ENCODE measurements at regions not wholly inside any gene's neighbourhood (a gene's known extent, or its start where the extent isn't known, plus 50 kb on each side); places are given as distances from the start of the nearest gene placed in this dataset.
"Not testable (repeated sequence)": the region's sequence is repeated elsewhere in the genome, so short reads cannot be mapped to it uniquely, and the experiment has no call there.

- Histone ChIP-seq H3K4me1 (no peaks in the 10 kb centered on the region; the same call in 1 of the 2 replicates), H3K36me3 (no peaks in the 10 kb centered on the region), H3K9me3 (no peaks in the 10 kb centered on the region), H3K27me3 (no peaks in the 10 kb centered on the region), H3K4me3 (ENCODE audit: low read depth, low read length) (no peak overlapping the region)
- no peak for TF ChIP-seq CTCF (IDR thresholded peaks at IDR 0.05; ENCODE audit: low read depth, low read length)
- no peak for DNase-seq
Observed at GRCh38 chr21:31589820-31590219, 69.7 kb upstream of the SOD1 start.

GRCh38 chr21:31586118-31586517 lies 73.4 kb upstream of the SOD1 start:
- no peak for DNase-seq
- Histone ChIP-seq H3K27me3 (no peaks in the 10 kb centered on the region), H3K9me3 (no peaks in the 10 kb centered on the region), H3K4me1 (no peaks in the 10 kb centered on the region; the same call in 1 of the 2 replicates), H3K36me3 (no peaks in the 10 kb centered on the region), H3K4me3 (ENCODE audit: low read depth, low read length) (no peak overlapping the region)
- no peak for TF ChIP-seq CTCF (IDR thresholded peaks at IDR 0.05; ENCODE audit: low read depth, low read length)

- H3K4me3 ChIP-seq (ENCODE audit: low read depth, low read length); H3K27me3 ChIP-seq; DNase-seq: not testable (repeated sequence)
Observed at GRCh38 chr21:31583937-31584336, 75.6 kb upstream of the SOD1 start.

GRCh38 chr21:31583498-31583897 lies 76.0 kb upstream of the SOD1 start:
- Histone ChIP-seq H3K4me1 (no peaks in the 10 kb centered on the region; the same call in 1 of the 2 replicates), H3K36me3 (no peaks in the 10 kb centered on the region), H3K4me3 (ENCODE audit: low read depth, low read length) (no peak overlapping the region), H3K9me3 (no peaks in the 10 kb centered on the region), H3K27me3 (no peaks in the 10 kb centered on the region)
- no peak for DNase-seq
- TF ChIP-seq CTCF (IDR thresholded peaks at IDR 0.05; ENCODE audit: low read depth, low read length) = no peak

More at GRCh38 chr21:31583937-31584336, 75.6 kb upstream of the SOD1 start:
- H3K4me1 ChIP-seq, H3K36me3 ChIP-seq, H3K9me3 ChIP-seq: not testable (repeated sequence)

GRCh38 chr21:31580866-31581276 lies 78.6 kb upstream of the SOD1 start:
- peak; percentile 82 for DNase-seq
- Histone ChIP-seq H3K4me1 (no peaks in the 10 kb centered on the region), H3K4me3 (ENCODE audit: low read depth, low read length) (no peak overlapping the region), H3K9me3 (no peaks in the 10 kb centered on the region), H3K36me3 (no peaks in the 10 kb centered on the region), H3K27me3 (no peaks in the 10 kb centered on the region)
- peak; percentile 97 for TF ChIP-seq CTCF (IDR thresholded peaks at IDR 0.05; ENCODE audit: low read depth, low read length)

GRCh38 chr21:31577271-31577670 lies 82.2 kb upstream of the SOD1 start:
- Histone ChIP-seq H3K4me1 (no peaks in the 10 kb centered on the region), H3K4me3 (ENCODE audit: low read depth, low read length) (no peak overlapping the region), H3K9me3 (no peaks in the 10 kb centered on the region), H3K36me3 (no peaks in the 10 kb centered on the region), H3K27me3 (no peaks in the 10 kb centered on the region)
- TF ChIP-seq CTCF (IDR thresholded peaks at IDR 0.05; ENCODE audit: low read depth, low read length) = no peak
- no peak for DNase-seq

GRCh38 chr21:31576428-31576827 lies 83.1 kb upstream of the SOD1 start:
- H3K36me3 ChIP-seq = no peaks in the 10 kb centered on the region
- TF ChIP-seq CTCF (IDR thresholded peaks at IDR 0.05; ENCODE audit: low read depth, low read length) = no peak
- DNase-seq = peak; percentile 77
- peak overlapping the region; percentile 8; the same call in 1 of the 2 replicates for H3K4me3 ChIP-seq (ENCODE audit: low read depth, low read length)
- H3K9me3 ChIP-seq = no peaks in the 10 kb centered on the region
- H3K4me1 ChIP-seq = no peaks in the 10 kb centered on the region
- no peaks in the 10 kb centered on the region for H3K27me3 ChIP-seq
